Stimulated activated CD4-positive, alpha-beta T cell treated with anti-CD3 and anti-CD28 coated beads, Interleukin-2, amount 100 ng/mL, for 48 hours (primary cell): ENCODE measurements at regions not wholly inside any gene's neighbourhood (a gene's known extent, or its start where the extent isn't known, plus 50 kb on each side); places are given as distances from the start of the nearest gene placed in this dataset.
A peak's percentile ranks its signal among the peaks of the same experiment; 100 is the strongest.

Source experiments
- DNase-seq, 2 donors: peaks; one replicate each; pipeline ENCODE4 v3.0.0-alpha.2; 2020

DNA sequence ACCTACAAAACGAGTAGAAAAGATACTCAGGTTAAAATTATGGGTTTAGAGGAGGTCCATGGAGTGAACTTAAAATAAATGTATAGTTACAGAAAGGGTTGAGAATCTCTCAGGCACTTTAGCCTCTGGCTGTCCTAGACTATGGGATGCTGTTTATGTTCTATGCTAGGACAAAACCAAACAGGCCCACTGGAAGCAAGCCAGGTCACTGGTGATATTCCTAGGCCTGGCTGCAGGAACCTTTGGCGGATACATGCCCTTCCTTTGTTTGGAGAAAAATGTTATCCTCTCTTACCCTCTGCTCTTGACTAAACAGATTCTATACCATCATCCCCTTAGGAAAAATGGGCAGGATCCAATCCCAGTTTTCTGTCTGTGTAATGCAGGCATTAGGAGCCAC lies 90.7 kb upstream of the DUSP10 start:
- DNase-seq = no peak

- DNase-seq = no peak
These were observed 90.3 kb upstream of the DUSP10 start for GRCh38 chr1:221832151-221832550.

DNA sequence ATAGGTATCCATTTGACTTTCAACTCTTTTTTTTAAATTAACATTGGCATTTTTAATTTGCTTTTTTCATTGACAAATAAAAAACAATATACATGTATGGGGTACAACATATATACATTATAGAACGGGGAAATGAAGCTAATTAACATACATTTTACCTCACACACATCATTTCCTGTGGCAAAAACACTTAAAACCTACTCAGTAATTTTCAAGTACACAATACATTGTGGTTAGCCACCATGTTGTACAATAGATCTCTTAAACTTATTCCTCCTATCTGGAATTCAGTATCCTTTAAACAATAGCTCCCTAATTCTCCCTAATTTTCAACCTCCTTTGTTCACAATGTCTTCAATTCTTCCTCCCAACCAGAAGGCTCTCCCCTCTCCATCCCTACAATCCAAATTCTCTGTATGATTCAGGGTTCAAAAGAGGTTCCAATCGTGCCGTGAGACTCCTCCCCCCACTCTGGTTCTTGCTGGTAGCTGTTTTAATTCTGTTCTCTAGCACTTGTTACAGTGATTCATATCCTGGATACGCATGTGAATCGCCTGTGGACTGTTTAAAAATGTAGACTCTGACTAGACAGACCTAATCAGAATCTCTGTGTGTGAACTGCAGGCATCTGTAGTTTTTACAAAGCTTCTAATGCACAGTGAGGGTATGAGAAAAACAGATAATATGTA lies 87.6 kb upstream of the DUSP10 start:
- peak; percentile 34 to 40 for DNase-seq

- no peak for DNase-seq
These were observed 85.4 kb upstream of the DUSP10 start for GRCh38 chr1:221827307-221827642.

DNA sequence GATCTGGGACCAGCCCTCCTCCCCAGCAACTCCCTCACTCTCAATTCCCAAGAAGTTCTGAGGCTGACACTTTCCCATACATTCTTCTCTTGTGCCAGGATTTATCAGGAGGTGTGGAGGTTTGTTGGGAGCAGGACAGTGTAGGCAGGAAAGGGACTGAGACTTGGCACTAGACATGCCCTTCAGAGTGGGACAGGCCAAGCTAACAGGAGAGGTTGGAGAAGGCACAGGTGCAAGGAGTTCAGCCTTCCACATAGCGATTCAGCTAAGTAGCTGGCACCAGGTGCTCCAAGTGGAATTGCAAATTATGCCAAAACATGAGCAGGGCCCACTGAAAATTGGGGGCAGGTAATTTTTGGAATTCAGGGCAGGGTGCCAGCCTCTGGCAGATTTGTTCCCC lies 83.0 kb upstream of the DUSP10 start:
- no peak for DNase-seq

DNA sequence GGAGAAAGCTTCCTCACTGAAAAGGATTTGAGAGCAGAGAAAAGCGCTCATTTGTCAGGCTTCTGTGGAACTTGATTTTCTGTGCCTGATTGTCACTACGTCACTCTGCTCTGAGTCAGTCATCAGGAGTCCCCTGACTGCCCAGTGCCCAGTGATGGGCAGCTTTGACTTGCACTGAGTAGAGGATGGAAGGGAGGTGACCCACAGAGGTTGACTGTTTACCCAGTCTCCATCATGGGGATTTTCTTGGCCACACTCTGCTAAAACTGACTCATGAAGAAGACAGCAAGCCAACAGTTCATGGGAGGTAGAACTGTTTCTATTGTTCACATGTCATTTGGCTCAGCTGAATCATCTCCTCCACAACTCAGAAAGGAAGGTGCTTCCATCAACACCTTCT lies 82.1 kb upstream of the DUSP10 start:
- DNase-seq = no peak

GRCh38 chr1:221823561-221823960 lies 81.7 kb upstream of the DUSP10 start:
- no peak for DNase-seq

- DNase-seq = no peak
These were observed 81.3 kb upstream of the DUSP10 start for GRCh38 chr1:221823149-221823548.

- no peak for DNase-seq
These were observed 80.7 kb upstream of the DUSP10 start for GRCh38 chr1:221822591-221822990.

GRCh38 chr1:221816899-221817298 lies 75.0 kb upstream of the DUSP10 start:
- DNase-seq = no peak

- DNase-seq = no peak
These were observed 73.8 kb upstream of the DUSP10 start for GRCh38 chr1:221815660-221816059.

DNA sequence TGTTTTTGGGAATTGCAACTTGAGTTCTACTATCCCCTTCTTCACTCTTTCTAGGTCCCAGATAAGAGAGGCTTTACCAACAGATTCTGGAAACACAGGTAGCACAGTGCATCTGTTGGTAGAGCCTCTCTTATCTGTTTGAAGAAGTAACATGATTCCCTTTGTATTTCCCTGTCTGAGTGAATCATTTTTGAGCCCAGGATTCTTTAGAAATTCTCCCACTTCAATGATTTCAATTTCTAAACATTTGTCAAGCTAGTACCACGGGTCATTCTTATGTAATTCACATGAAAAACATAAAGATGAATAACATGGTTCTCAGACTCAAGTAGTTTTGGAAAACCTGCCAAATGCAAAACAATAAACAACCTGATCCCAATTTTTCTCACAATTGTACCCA lies 72.0 kb upstream of the DUSP10 start:
- DNase-seq = no peak

- DNase-seq = no peak
These were observed 71.2 kb upstream of the DUSP10 start for GRCh38 chr1:221812905-221813597.

DNA sequence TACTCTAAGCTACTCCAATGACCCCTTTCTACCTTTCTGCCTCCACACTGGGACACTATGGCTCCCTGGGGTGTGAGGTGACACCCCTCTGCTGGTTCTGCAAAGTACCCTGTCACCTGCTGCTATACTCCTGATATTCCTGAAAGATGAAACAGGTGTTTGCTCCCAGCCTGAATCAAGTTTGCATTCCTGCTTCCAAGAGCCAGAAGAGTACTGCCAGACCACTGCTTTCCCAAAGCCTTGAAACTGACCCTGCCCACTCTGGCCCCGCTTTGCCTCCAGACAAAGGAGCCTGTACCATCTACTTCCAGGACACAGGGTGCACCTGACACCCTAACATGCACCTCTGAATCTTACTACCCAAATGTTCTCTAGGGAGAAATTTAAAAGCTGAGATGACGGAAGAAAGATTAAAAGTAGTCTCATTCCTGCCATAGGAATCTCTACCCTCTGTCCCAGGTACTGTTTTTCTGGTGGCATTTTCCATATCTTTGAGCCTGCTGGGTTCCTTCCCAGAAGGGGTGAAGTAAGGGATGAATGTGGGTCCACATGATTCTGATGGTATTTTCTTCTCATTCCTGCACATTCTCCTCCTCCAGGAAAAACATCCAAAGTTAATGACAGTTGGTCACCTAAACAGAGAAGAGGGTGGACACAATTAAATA lies 70.3 kb upstream of the DUSP10 start:
- DNase-seq = no peak

DNA sequence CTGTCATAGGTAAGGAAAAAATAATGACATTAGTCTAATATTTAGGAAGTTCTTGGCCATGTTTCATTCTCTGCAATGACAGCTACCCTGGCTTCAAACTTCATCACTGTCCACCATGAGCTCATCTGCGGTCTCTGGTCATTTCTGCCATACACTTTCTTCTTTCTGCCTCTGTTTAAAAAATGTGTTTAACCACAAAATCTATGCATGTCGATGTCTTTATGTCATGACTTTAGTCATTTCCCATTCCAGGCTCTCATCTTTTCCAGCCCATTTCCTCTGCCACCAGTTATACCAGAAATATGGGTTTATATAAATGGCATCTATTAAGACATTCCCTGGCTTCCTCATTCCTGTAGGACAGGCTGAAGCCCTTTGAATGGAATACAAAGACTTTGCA lies 68.5 kb upstream of the DUSP10 start:
- no peak for DNase-seq

DNA sequence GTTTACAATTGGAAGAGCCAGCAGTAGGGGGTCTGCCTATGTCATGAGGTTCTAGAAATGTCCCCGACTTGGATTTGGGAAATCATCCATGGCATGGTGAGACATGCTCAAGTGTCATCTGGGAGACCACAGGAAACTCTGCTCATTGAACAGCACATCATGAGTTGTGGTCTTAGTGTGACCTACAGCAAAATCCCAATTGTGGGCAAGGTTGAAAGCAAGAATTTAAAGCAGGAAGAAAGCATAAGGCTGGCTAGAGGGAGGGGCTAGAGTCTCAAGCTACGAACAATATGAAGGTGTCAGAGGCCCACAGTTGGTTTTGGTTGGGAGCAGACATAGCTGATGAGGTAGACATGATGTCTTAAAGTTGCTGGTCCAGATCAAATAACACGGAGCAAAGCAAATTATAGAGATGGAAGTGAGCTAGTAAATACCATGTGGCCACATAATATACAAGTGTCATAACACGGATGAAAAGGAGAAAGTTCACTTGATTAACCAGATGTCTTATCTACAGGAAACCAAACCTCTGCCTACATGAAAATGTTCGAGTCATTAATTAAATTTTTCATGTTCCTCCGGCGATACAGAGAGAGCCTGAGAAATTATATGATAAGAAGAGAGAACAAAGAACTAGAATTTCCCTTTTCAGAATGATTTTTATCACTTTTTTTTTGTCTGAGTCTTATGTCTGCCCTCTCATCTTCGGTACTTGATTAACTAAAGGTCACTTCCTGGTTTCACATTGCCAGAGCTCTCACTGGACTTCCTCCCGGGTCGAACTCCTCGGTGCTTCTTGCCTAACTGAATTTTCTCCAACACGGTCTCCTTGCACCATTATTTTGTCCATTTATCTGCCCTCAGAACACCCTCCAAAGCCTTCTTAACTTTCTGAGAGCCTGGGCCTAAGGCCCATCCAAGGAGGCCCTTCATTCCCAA lies 67.5 kb upstream of the DUSP10 start:
- DNase-seq = no peak

DNA sequence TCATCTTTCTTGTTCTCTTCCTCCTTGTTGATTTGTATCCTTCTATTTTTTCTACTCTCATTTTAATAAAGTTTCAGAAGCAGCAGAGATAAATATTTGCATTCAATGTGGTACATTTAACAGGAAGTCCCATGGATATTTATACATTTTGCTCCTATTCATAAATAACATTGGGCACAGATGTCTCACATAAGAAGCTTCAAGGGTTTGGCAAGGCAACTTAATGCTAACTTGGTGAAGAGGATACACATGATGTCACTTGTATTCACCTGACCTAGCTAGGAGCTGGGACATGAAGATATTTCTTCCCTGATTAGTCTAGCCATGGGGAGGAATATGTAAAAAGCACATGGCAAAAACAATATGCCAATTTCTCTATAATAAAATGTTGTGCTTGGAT lies 65.1 kb upstream of the DUSP10 start:
- no peak for DNase-seq

DNA sequence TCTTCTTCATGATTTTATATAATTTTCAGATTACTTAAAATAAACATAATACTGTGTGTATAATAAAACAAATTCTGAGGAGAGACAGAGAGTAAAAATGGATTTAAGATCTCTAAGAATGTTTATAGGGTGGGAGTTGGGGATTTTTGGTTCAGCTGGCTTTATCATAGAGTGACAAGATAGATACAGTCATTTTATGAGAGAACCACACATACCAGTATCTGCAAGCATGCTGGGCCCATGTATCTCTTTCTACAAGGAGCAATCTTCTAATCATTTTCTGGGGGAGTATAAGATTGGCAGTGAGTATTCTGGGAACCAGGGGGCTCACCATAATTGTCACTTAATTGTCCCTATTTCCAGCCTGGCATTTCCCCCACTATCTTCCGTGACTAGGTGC lies 64.3 kb upstream of the DUSP10 start:
- no peak for DNase-seq

DNA sequence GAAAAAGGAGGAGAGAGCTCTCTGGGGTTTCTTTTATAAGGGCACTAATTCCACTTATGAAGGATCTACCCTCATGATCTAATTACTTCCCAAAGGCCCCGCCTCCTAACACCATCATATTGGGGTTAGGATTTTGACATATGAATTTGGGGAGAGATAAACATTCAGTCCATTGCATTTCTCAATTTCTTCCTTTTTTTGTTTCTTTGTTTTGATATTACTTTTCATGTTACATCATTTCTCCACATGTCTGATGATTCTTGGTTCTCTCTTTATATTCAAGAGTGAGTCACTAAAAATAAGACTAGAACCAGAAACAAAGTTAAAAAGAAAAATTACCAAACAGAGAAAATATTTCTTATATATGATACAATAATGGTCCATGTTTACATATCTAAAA lies 63.2 kb upstream of the DUSP10 start:
- DNase-seq = no peak

DNA sequence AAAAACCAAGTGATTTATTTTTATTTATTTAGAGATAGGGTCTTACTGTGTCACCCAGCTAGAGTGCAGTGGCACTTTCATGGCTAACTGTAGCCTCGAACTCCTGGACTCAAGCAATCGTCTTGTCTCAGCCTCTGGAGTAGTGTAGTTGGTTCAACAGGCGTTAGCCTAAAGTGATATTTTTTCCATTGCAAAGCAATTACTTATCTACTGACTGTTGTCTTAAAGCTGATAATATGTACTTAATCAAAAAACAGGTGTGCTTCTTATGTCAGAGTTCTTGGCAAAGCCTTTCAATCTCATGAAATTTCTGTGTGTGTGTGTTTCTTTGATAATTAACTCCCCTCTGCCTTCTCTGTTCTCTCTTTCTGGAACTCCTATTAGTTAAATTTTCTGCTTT lies 62.4 kb upstream of the DUSP10 start:
- no peak for DNase-seq

DNA sequence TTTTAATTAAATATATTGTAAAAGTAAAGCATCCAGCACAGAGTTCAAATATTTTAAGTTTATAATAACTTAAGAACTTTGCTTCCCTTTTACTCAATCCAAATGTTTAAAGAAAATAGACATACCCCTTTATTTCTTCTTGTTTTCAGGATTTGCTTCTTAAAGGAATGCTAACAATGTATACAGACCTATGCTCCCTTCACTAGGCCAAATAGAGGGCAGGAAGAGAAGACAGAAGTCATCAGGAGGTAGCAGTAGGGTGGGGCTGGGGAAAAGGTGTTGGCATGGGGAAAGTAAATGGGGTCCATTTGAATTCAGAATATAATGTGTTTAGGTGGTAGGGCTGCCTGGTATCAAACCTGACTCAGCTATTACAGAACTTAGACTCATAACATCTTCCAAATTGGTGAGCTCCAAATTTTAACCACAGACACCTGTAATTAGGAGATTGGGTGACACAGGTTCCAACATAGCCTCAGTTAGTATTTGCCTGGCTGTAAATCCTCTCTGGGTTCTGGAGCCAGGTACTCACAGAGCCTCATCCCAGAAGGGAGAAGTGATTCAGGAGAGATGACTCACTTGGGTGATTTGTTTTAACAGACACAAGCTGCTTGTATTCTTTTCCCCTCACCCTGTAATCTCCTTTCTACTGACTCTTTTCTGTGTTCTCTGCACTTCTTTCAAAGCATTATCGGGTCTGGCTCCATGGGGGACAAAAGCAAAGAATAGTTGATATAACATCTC lies 60.1 kb upstream of the DUSP10 start:
- no peak for DNase-seq

DNA sequence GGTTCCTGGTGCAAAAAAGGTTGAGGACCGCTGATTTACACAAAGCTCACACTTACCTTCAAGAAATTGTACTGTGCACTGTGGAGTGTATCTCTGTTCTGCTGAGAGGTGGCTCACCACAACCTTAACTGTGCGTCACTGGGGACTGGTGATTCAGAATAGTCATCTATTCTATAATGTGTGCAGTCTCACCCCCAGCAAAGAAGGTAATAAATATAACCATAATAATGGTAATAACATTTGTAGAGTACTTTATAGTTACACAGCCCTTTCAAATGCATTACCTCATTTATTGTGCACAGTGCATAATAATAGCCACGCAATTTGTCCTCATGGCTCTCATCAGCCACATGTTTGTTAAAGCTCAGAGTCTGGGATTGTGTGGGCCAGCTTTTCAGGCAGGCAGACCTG lies 59.4 kb upstream of the DUSP10 start:
- DNase-seq = no peak

DNA sequence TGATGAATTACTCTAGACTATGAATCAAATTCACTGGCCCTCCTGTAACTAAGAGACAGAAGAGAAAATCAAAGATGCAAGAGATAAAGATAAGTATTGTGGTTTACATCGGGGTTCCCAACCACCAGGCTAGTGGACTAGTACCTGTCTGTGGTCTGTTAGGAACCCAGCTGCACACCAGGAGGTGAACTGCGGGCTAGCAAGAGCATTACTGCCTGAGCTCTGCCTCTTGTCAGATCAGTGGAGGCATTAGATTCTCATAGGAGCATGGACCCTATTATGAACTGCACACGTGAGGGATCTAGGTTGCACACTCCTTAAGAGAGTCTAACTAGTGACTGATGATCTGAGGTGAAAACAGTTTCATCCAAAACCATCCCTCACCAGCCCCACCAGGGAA lies 58.9 kb upstream of the DUSP10 start:
- no peak for DNase-seq
